GM06990 (cell line): ENCODE measurements at regions not wholly inside any gene's neighbourhood (a gene's known extent, or its start where the extent isn't known, plus 50 kb on each side); places are given as distances from the start of the nearest gene placed in this dataset.

Experiments used
- DNase-seq: peaks from one replicate; pipeline ENCODE4 v3.0.0-alpha.2; 2011; ENCODE audit not compliant: insufficient read length; ENCODE audit errors: extremely low read depth
- H3K27me3 ChIP-seq: replicated peaks from 2 replicates; pipeline ENCODE4 v1.6.0; 2011; ENCODE audit warnings: low read length; ENCODE audit not compliant: control insufficient read depth, insufficient read depth
- H3K36me3 ChIP-seq: 2 replicates; pipeline ENCODE4 v1.5.1; 2011; ENCODE audit warnings: low read length; ENCODE audit not compliant: control insufficient read depth, insufficient read depth
- H3K4me3 ChIP-seq: replicated peaks from 2 replicates; pipeline ENCODE4 v1.5.1; 2011; ENCODE audit warnings: low read depth, mild to moderate bottlenecking, control low read depth, low read length
- CTCF ChIP-seq: IDR thresholded peaks from 2 replicates; pipeline ENCODE4 v1.5.1; 2011; ENCODE audit warnings: low read length, control low read depth, mild to moderate bottlenecking, inconsistent platforms; ENCODE audit not compliant: insufficient read depth, poor library complexity, severe bottlenecking

- H3K36me3 ChIP-seq = no peaks in the 10 kb centered on the region
- no peak for DNase-seq
- H3K27me3 ChIP-seq = no peaks in the 10 kb centered on the region
- no peak for TF ChIP-seq CTCF
- H3K4me3 ChIP-seq = no peak overlapping the region
Observed at GRCh38 chr1:191875994-191876393, 282.3 kb upstream of the RGS18 start.

GRCh38 chr1:191876631-191877030 is 281.6 kb upstream of the RGS18 start:
- Histone ChIP-seq H3K36me3 (no peaks in the 10 kb centered on the region), H3K27me3 (no peaks in the 10 kb centered on the region), H3K4me3 (no peak overlapping the region)
- TF ChIP-seq CTCF = no peak
- DNase-seq = no peak

- H3K4me3 ChIP-seq = no peak overlapping the region
- no peaks in the 10 kb centered on the region for H3K36me3 ChIP-seq
- no peak for TF ChIP-seq CTCF
- no peak for DNase-seq
- H3K27me3 ChIP-seq = no peaks in the 10 kb centered on the region
Observed at GRCh38 chr1:191882870-191883269, 275.4 kb upstream of the RGS18 start.

- H3K4me3 ChIP-seq = no peak overlapping the region
- no peak for TF ChIP-seq CTCF
- no peak for DNase-seq
Observed at GRCh38 chr1:191886977-191887376, 271.3 kb upstream of the RGS18 start.

GRCh38 chr1:191888996-191889622 is 269.2 kb upstream of the RGS18 start:
- H3K4me3 ChIP-seq = no peak overlapping the region
- no peak for TF ChIP-seq CTCF
- H3K36me3 ChIP-seq = no peaks in the 10 kb centered on the region
- H3K27me3 ChIP-seq = no peaks in the 10 kb centered on the region
- no peak for DNase-seq

More at GRCh38 chr1:191886977-191887376, 271.3 kb upstream of the RGS18 start:
- no peaks in the 10 kb centered on the region for H3K27me3 ChIP-seq
- H3K36me3 ChIP-seq = no peaks in the 10 kb centered on the region

- H3K4me3 ChIP-seq = no peak overlapping the region
- no peaks in the 10 kb centered on the region for H3K36me3 ChIP-seq
- no peak for DNase-seq
- no peak for TF ChIP-seq CTCF
- H3K27me3 ChIP-seq = no peaks in the 10 kb centered on the region
Observed at GRCh38 chr1:191889623-191890003, 268.6 kb upstream of the RGS18 start.
